ENCODE measurements at regions not wholly inside any gene's neighbourhood (a gene's known extent, or its start where the extent isn't known, plus 50 kb on each side); places are given as distances from the start of the nearest gene placed in this dataset.

DNA sequence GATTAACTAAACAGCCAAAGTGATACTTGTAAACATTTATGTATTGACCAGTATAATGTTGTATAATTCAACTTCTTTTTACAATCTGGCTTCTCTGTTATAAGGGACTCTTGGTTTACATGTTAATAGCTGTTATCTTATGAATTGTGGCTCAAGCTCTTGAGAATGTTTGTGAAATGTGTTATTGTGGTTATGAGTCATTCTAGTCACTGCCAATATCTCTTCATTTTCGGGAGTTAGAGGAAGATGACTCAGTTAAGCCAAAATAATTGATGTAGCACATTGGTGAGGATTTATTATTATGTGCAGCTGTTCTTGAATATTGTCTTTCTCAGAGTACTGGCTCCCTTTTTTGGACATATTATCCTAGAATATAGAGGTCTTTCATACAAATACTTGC lies 655.2 kb upstream of the RIOK2 start (continued):
- no peak for TF ChIP-seq AEBP2 (tag by site-specific recombination; IDR thresholded peaks at IDR 0.05; ENCODE audit: borderline replicate concordance)
- TF ChIP-seq BCL11A (tag by site-specific recombination; IDR thresholded peaks at IDR 0.05; ENCODE audit: low read depth), result peak; percentile 78; the same call in 1 of the 2 replicates
- no peak for TF ChIP-seq GLIS2 (tag by site-specific recombination; IDR thresholded peaks at IDR 0.05)
- TF ChIP-seq ZBTB20 (tag by site-specific recombination; IDR thresholded peaks at IDR 0.05), result no peak
- TF ChIP-seq ZNF341 (tag by site-specific recombination; IDR thresholded peaks at IDR 0.05; ENCODE audit: low read depth), result no peak
- no peak for TF ChIP-seq ZFHX2 (tag by site-specific recombination; conservative IDR thresholded peaks at IDR 0.05)
- TF ChIP-seq ZNF426 (tag by site-specific recombination; IDR thresholded peaks at IDR 0.05), result no peak
- TF ChIP-seq ZNF433 (tag by site-specific recombination; IDR thresholded peaks at IDR 0.05; ENCODE audit: low read depth), result no peak
- no peak for TF ChIP-seq ZNF664 (tag by site-specific recombination; IDR thresholded peaks at IDR 0.05)
- TF ChIP-seq ZNF776 (tag by site-specific recombination; IDR thresholded peaks at IDR 0.05; ENCODE audit: borderline replicate concordance), result no peak
- no peak for TF ChIP-seq ZBTB7A (tag by site-specific recombination; IDR thresholded peaks at IDR 0.05; ENCODE audit: low read depth)
- TF ChIP-seq ZNF211 (tag by site-specific recombination; IDR thresholded peaks at IDR 0.05; ENCODE audit: low read depth), result no peak
- TF ChIP-seq SP2 (tag by site-specific recombination; IDR thresholded peaks at IDR 0.05), result no peak

DNA sequence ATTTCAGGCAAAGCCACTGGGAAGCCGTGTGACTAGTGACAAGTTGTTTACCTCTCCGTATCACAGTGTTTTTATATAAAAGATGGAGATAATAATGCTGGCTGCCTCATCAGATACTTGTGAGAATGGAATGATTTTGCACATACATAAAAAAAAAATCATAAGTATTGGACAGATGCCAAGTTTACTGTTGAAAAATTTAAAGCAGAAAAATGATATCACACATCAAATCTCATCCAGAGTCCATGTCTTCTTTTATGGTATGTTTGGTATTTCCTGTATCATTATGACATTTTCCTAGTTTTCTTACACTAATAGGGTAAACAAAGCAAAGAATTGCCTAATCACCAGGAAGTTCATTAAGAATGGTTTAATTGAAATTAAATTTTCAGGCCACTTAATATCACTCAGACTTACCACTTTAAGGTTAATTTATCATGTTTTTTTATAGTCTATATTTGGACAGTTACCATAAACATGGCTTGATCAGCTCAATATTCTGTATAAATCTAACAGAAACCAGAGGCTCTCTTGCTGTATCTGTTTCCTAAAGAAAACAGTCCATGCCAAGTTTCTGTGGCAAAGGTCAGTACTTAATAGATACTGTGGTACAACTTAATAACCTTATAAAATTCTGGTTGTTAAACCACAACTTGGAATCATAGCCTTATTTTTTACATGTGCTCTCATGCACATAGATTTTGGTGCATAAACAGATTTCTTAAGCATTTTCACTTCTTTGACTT lies 656.5 kb upstream of the RIOK2 start:
- ChIA-PET CTCF (no interaction called here), POLR2A (no interaction called here)
- Histone ChIP-seq H3K9me3 (ENCODE audit: control insufficient read depth, insufficient read depth, low read depth, low read length) (no peaks in the 10 kb centered on the region), H3K4me1 (ENCODE audit: control insufficient read depth, insufficient read depth, low read length) (peaks cover 7% of the 10 kb centered on the region; the same call in 1 of the 2 replicates), H3K27ac (ENCODE audit: extremely low read depth, low read depth, low read length) (no peak overlapping the region), H3K36me3 (ENCODE audit: control insufficient read depth in 2 of 2, insufficient read depth in 1 of 2, low read length in 2 of 2) (no peaks in the 10 kb centered on the region), H3K4me3 (ENCODE audit: low read depth, low read length) (no peak overlapping the region)
- TF ChIP-seq ZNF692 (tag by site-specific recombination; IDR thresholded peaks at IDR 0.05) (0 out of 2 replicates have a peak, but pooled peaks have one; percentile 31), REPIN1 (tag by site-specific recombination; IDR thresholded peaks at IDR 0.05; ENCODE audit: low read depth) (no peak), ZNF621 (tag by site-specific recombination; IDR thresholded peaks at IDR 0.05) (no peak)

DNA sequence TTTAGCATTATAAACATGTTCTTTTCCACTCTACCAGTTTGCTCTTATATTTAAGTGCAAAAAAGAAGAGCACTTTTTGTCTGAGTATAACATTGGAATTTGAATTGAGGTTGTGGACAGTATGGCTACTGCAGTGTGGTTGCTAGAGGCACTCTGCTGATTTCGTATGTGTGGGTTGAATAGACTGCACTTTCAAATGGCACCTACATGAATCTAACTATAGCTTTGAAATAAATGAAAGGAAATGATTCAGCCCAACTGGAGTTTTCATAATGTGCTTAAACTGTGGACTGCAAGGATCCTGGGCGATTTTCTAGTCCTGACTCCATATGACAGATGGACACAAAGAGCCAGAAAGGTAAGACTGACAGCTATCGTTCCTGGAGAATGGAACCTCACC lies 657.6 kb upstream of the RIOK2 start:
- Histone ChIP-seq H3K27ac (ENCODE audit: extremely low read depth, low read depth, low read length) (no peak overlapping the region), H3K4me1 (ENCODE audit: control insufficient read depth, insufficient read depth, low read length) (peaks cover 7% of the 10 kb centered on the region; the same call in 1 of the 2 replicates), H3K36me3 (ENCODE audit: control insufficient read depth in 2 of 2, insufficient read depth in 1 of 2, low read length in 2 of 2) (no peaks in the 10 kb centered on the region), H3K9me3 (ENCODE audit: control insufficient read depth, insufficient read depth, low read depth, low read length) (no peaks in the 10 kb centered on the region), H3K4me3 (ENCODE audit: low read depth, low read length) (no peak overlapping the region)
- ChIA-PET POLR2A (no interaction called here), CTCF (no interaction called here)
- TF ChIP-seq ZNF112 (tag by site-specific recombination; IDR thresholded peaks at IDR 0.05), result no peak
- no peak for TF ChIP-seq ZNF221 (tag by site-specific recombination; IDR thresholded peaks at IDR 0.05; ENCODE audit: borderline replicate concordance)
- TF ChIP-seq ZNF521 (tag by site-specific recombination; IDR thresholded peaks at IDR 0.05), result no peak
- no peak for TF ChIP-seq KLF16 (tag by site-specific recombination; IDR thresholded peaks at IDR 0.05)
- no peak for TF ChIP-seq ZBTB7A (tag by site-specific recombination; IDR thresholded peaks at IDR 0.05; ENCODE audit: low read depth)
- TF ChIP-seq, protein P1, sequence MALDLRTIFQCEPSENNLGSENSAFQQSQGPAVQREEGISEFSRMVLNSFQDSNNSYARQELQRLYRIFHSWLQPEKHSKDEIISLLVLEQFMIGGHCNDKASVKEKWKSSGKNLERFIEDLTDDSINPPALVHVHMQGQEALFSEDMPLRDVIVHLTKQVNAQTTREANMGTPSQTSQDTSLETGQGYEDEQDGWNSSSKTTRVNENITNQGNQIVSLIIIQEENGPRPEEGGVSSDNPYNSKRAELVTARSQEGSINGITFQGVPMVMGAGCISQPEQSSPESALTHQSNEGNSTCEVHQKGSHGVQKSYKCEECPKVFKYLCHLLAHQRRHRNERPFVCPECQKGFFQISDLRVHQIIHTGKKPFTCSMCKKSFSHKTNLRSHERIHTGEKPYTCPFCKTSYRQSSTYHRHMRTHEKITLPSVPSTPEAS (tag by site-specific recombination; IDR thresholded peaks at IDR 0.05), result no peak
- TF ChIP-seq ZNF280D (tag by site-specific recombination; IDR thresholded peaks at IDR 0.05), result no peak
- TF ChIP-seq ZNF692 (tag by site-specific recombination; IDR thresholded peaks at IDR 0.05), result no peak
